Mucosa of rectum (tissue), 2 donors: ENCODE measurements at regions not wholly inside any gene's neighbourhood (a gene's known extent, or its start where the extent isn't known, plus 50 kb on each side); places are given as distances from the start of the nearest gene placed in this dataset.
"Not testable (repeated sequence)": the region's sequence is repeated elsewhere in the genome, so short reads cannot be mapped to it uniquely, and the experiment has no call there.

Source experiments
- H3K27ac ChIP-seq, 2 donors: one replicate each; pipeline ENCODE4 v1.7.0; 2013; ENCODE audit warnings: inconsistent platforms in 2 of 2, low read depth in 2 of 2, low read length in 2 of 2
- H3K27me3 ChIP-seq, 2 donors: one replicate each; pipeline ENCODE4 v1.7.0; 2013; ENCODE audit warnings: low read length in 2 of 2; ENCODE audit not compliant: control insufficient read depth in 2 of 2, insufficient read depth in 2 of 2
- H3K36me3 ChIP-seq, 2 donors: one replicate each; pipeline ENCODE4 v1.7.0; 2013; ENCODE audit warnings: low read length in 2 of 2; ENCODE audit not compliant: control insufficient read depth in 2 of 2, insufficient read depth in 2 of 2
- H3K4me1 ChIP-seq, 2 donors: one replicate each; pipeline ENCODE4 v1.7.0; 2013; ENCODE audit warnings: low read length in 2 of 2, mild to moderate bottlenecking in 1 of 2; ENCODE audit not compliant: control insufficient read depth in 2 of 2, insufficient read depth in 2 of 2
- H3K4me3 ChIP-seq, 2 donors: one replicate each; pipeline ENCODE4 v1.7.0; 2013; ENCODE audit warnings: low read length in 2 of 2
- H3K9ac ChIP-seq, 2 donors: one replicate each; pipeline ENCODE4 v1.7.0; 2013; ENCODE audit warnings: low read length in 2 of 2, low read depth in 1 of 2, mild to moderate bottlenecking in 1 of 2
- H3K9me3 ChIP-seq, 2 donors: one replicate each; pipeline ENCODE4 v1.7.0; 2013; ENCODE audit warnings: low read length in 2 of 2; ENCODE audit not compliant: control insufficient read depth in 2 of 2
- donor health status: healthy.
- donor health status: Normal muscosa, but diverticular disease.

GRCh38 chr4:129246910-129247461 lies 151.0 kb downstream of the C4orf33 start:
- Histone ChIP-seq H3K9ac (no peak overlapping the region), H3K4me3 (no peak overlapping the region), H3K9me3 (no peaks in the 10 kb centered on the region), H3K27ac (no peak overlapping the region), H3K36me3 (no peaks in the 10 kb centered on the region), H3K27me3 (no peaks in the 10 kb centered on the region), H3K4me1 (peaks cover 3% of the 10 kb centered on the region in 2 donors)

- H3K4me3 ChIP-seq = no peak overlapping the region
- H3K9ac ChIP-seq = no peak overlapping the region
- H3K9me3 ChIP-seq = no peaks in the 10 kb centered on the region
- H3K27ac ChIP-seq = no peak overlapping the region
- no peaks in the 10 kb centered on the region for H3K27me3 ChIP-seq
- no peaks in the 10 kb centered on the region for H3K36me3 ChIP-seq
- H3K4me1 ChIP-seq = peaks cover 3% of the 10 kb centered on the region in 2 donors
Measured at GRCh38 chr4:129248621-129249020, 152.7 kb downstream of the C4orf33 start.

GRCh38 chr4:129254126-129254525 lies 158.2 kb downstream of the C4orf33 start:
- Histone ChIP-seq H3K36me3 (no peaks in the 10 kb centered on the region), H3K27ac (no peak overlapping the region), H3K27me3 (no peaks in the 10 kb centered on the region), H3K9me3 (no peaks in the 10 kb centered on the region), H3K4me3 (no peak overlapping the region), H3K4me1 (no peaks in the 10 kb centered on the region), H3K9ac (no peak overlapping the region)

- no peaks in the 10 kb centered on the region for H3K27me3 ChIP-seq
- no peak overlapping the region for H3K9ac ChIP-seq
- H3K27ac ChIP-seq = no peak overlapping the region
Measured at GRCh38 chr4:129254526-129254925, 158.6 kb downstream of the C4orf33 start.

GRCh38 chr4:129261584-129261983 lies 165.6 kb downstream of the C4orf33 start:
- Histone ChIP-seq H3K9me3 (no peaks in the 10 kb centered on the region), H3K36me3 (no peaks in the 10 kb centered on the region), H3K4me1 (no peaks in the 10 kb centered on the region), H3K27ac (no peak overlapping the region), H3K9ac (no peak overlapping the region), H3K27me3 (no peaks in the 10 kb centered on the region), H3K4me3 (no peak overlapping the region)

More at GRCh38 chr4:129254526-129254925, 158.6 kb downstream of the C4orf33 start:
- no peaks in the 10 kb centered on the region for H3K9me3 ChIP-seq
- no peaks in the 10 kb centered on the region for H3K4me1 ChIP-seq
- H3K4me3 ChIP-seq = no peak overlapping the region
- no peaks in the 10 kb centered on the region for H3K36me3 ChIP-seq

- Histone ChIP-seq H3K27me3 (no peaks in the 10 kb centered on the region), H3K9me3 (no peaks in the 10 kb centered on the region), H3K4me1 (no peaks in the 10 kb centered on the region), H3K9ac (no peak overlapping the region), H3K4me3 (no peak overlapping the region), H3K36me3 (no peaks in the 10 kb centered on the region), H3K27ac (no peak overlapping the region)
Measured at GRCh38 chr4:129264008-129264657, 168.2 kb downstream of the C4orf33 start.

GRCh38 chr4:129278868-129279267 lies 182.9 kb downstream of the C4orf33 start:
- Histone ChIP-seq H3K4me1 (no peaks in the 10 kb centered on the region), H3K9ac (no peak overlapping the region), H3K36me3 (no peaks in the 10 kb centered on the region), H3K27me3 (no peaks in the 10 kb centered on the region), H3K9me3 (no peaks in the 10 kb centered on the region), H3K4me3 (no peak overlapping the region), H3K27ac (no peak overlapping the region)

- H3K4me1 ChIP-seq = no peaks in the 10 kb centered on the region
- H3K36me3 ChIP-seq = no peaks in the 10 kb centered on the region
- no peak overlapping the region for H3K9ac ChIP-seq
- no peak overlapping the region for H3K27ac ChIP-seq
- no peaks in the 10 kb centered on the region for H3K9me3 ChIP-seq
- H3K4me3 ChIP-seq = no peak overlapping the region
- no peaks in the 10 kb centered on the region for H3K27me3 ChIP-seq
Measured at GRCh38 chr4:129282293-129282692, 186.3 kb downstream of the C4orf33 start.

GRCh38 chr4:129292194-129292593 lies 196.2 kb downstream of the C4orf33 start:
- not testable (repeated sequence) for H3K4me3 ChIP-seq, H3K36me3 ChIP-seq, H3K9ac ChIP-seq, H3K4me1 ChIP-seq, H3K27me3 ChIP-seq, H3K27ac ChIP-seq, H3K9me3 ChIP-seq

GRCh38 chr4:129314781-129315180 lies 218.8 kb downstream of the C4orf33 start:
- Histone ChIP-seq H3K27ac (no peak overlapping the region), H3K4me3 (no peak overlapping the region), H3K4me1 (no peaks in the 10 kb centered on the region), H3K27me3 (no peaks in the 10 kb centered on the region), H3K9ac (no peak overlapping the region), H3K9me3 (no peaks in the 10 kb centered on the region), H3K36me3 (no peaks in the 10 kb centered on the region)
